ENCODE measurements at regions not wholly inside any gene's neighbourhood (a gene's known extent, or its start where the extent isn't known, plus 50 kb on each side); places are given as distances from the start of the nearest gene placed in this dataset.
"Not testable (repeated sequence)": the region's sequence is repeated elsewhere in the genome, so short reads cannot be mapped to it uniquely, and the experiment has no call there.

GRCh38 chr4:72641611-72642010, 72.6 kb upstream of the ADAMTS3 start:
- Mint-ChIP-seq H3K27ac (no peak overlapping the region), H3K27me3 (ENCODE audit: insufficient read depth) (peaks cover 10% of the 10 kb centered on the region), H3K36me3 (ENCODE audit: low read depth) (no peaks in the 10 kb centered on the region; the same call in 1 of the 2 replicates), H3K4me3 (no peak overlapping the region), H3K4me1 (ENCODE audit: low read depth) (no peaks in the 10 kb centered on the region), H3K9me3 (peaks cover 7% of the 10 kb centered on the region; the same call in 1 of the 2 replicates)
- no peak for DNase-seq
- TF ChIP-seq CTCF (IDR thresholded peaks at IDR 0.05), result no peak

GRCh38 chr4:72636866-72637265, 67.8 kb upstream of the ADAMTS3 start:
- H3K27ac Mint-ChIP-seq; DNase-seq; H3K4me3 Mint-ChIP-seq; H3K4me1 Mint-ChIP-seq (ENCODE audit: low read depth); H3K36me3 Mint-ChIP-seq (ENCODE audit: low read depth): not testable (repeated sequence)
- Mint-ChIP-seq H3K27me3 (ENCODE audit: insufficient read depth) (peaks cover 26% of the 10 kb centered on the region), H3K9me3 (peaks cover 21% of the 10 kb centered on the region; the same call in 1 of the 2 replicates)

- H3K4me3 Mint-ChIP-seq; H3K4me1 Mint-ChIP-seq (ENCODE audit: low read depth); DNase-seq; H3K36me3 Mint-ChIP-seq (ENCODE audit: low read depth); H3K27ac Mint-ChIP-seq: not testable (repeated sequence)
- peaks cover 26% of the 10 kb centered on the region for H3K27me3 Mint-ChIP-seq (ENCODE audit: insufficient read depth)
- peaks cover 21% of the 10 kb centered on the region; the same call in 1 of the 2 replicates for H3K9me3 Mint-ChIP-seq
Measured at GRCh38 chr4:72635931-72636330, 66.9 kb upstream of the ADAMTS3 start.

- peaks cover 10% of the 10 kb centered on the region for H3K4me1 Mint-ChIP-seq (ENCODE audit: low read depth)
- not testable (repeated sequence) for H3K4me3 Mint-ChIP-seq; H3K27ac Mint-ChIP-seq; DNase-seq; H3K36me3 Mint-ChIP-seq (ENCODE audit: low read depth)
- H3K27me3 Mint-ChIP-seq (ENCODE audit: insufficient read depth), result peaks cover 29% of the 10 kb centered on the region
- peaks cover 21% of the 10 kb centered on the region; the same call in 1 of the 2 replicates for H3K9me3 Mint-ChIP-seq
Measured at GRCh38 chr4:72632253-72632652, 63.2 kb upstream of the ADAMTS3 start.

- H3K27ac Mint-ChIP-seq, result no peak overlapping the region
- peaks cover 26% of the 10 kb centered on the region for H3K27me3 Mint-ChIP-seq (ENCODE audit: insufficient read depth)
- TF ChIP-seq CTCF (IDR thresholded peaks at IDR 0.05), result no peak
- peaks cover 11% of the 10 kb centered on the region; the same call in 1 of the 2 replicates for H3K9me3 Mint-ChIP-seq
- DNase-seq, result peak; percentile 86
- peaks cover 10% of the 10 kb centered on the region for H3K4me1 Mint-ChIP-seq (ENCODE audit: low read depth)
- H3K36me3 Mint-ChIP-seq (ENCODE audit: low read depth), result peaks cover 7% of the 10 kb centered on the region
- no peak overlapping the region for H3K4me3 Mint-ChIP-seq
Measured at GRCh38 chr4:72631296-72631695, 62.3 kb upstream of the ADAMTS3 start.

GRCh38 chr4:72629540-72629939, 60.5 kb upstream of the ADAMTS3 start:
- no peak for DNase-seq
- Mint-ChIP-seq H3K4me1 (ENCODE audit: low read depth) (peaks cover 10% of the 10 kb centered on the region), H3K36me3 (ENCODE audit: low read depth) (no peaks in the 10 kb centered on the region), H3K27me3 (ENCODE audit: insufficient read depth) (peaks cover 19% of the 10 kb centered on the region), H3K4me3 (no peak overlapping the region), H3K9me3 (no peaks in the 10 kb centered on the region), H3K27ac (no peak overlapping the region)
- TF ChIP-seq CTCF (IDR thresholded peaks at IDR 0.05), result no peak

- no peak for TF ChIP-seq CTCF (IDR thresholded peaks at IDR 0.05)
- Mint-ChIP-seq H3K4me1 (ENCODE audit: low read depth) (peaks cover 10% of the 10 kb centered on the region), H3K9me3 (no peaks in the 10 kb centered on the region), H3K27ac (no peak overlapping the region), H3K27me3 (ENCODE audit: insufficient read depth) (peaks cover 9% of the 10 kb centered on the region), H3K4me3 (no peak overlapping the region), H3K36me3 (ENCODE audit: low read depth) (no peaks in the 10 kb centered on the region)
- no peak for DNase-seq
Measured at GRCh38 chr4:72627723-72628122, 58.7 kb upstream of the ADAMTS3 start.

Data from HFFc6 (cell line).